ENCODE measurements at regions not wholly inside any gene's neighbourhood (a gene's known extent, or its start where the extent isn't known, plus 50 kb on each side); places are given as distances from the start of the nearest gene placed in this dataset.

DNA sequence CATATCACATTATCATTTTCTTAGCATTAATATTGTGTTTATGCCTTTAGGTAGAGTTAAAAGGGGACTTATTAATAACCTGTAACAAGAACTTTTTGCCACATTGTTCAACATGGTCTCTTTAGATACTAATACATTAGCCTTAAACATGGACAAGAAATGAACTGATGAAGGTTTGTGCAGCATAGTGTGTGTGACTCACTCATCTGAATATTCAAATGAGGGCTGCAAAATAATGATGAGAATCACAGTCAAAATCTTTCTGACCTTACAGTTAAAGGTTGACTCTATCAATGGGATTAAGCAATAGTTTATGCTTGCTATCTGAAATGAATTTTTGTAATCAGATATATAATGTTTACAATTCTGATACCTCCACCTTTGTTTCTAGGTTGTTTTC lies 1189.3 kb upstream of the CITED2 start:
- TF ChIP-seq, protein P1, sequence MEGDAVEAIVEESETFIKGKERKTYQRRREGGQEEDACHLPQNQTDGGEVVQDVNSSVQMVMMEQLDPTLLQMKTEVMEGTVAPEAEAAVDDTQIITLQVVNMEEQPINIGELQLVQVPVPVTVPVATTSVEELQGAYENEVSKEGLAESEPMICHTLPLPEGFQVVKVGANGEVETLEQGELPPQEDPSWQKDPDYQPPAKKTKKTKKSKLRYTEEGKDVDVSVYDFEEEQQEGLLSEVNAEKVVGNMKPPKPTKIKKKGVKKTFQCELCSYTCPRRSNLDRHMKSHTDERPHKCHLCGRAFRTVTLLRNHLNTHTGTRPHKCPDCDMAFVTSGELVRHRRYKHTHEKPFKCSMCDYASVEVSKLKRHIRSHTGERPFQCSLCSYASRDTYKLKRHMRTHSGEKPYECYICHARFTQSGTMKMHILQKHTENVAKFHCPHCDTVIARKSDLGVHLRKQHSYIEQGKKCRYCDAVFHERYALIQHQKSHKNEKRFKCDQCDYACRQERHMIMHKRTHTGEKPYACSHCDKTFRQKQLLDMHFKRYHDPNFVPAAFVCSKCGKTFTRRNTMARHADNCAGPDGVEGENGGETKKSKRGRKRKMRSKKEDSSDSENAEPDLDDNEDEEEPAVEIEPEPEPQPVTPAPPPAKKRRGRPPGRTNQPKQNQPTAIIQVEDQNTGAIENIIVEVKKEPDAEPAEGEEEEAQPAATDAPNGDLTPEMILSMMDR (IDR thresholded peaks at IDR 0.05) = no peak
- no peak for TF ChIP-seq POLR2A (IDR thresholded peaks at IDR 0.05)
